ENCODE measurements at regions not wholly inside any gene's neighbourhood (a gene's known extent, or its start where the extent isn't known, plus 50 kb on each side); places are given as distances from the start of the nearest gene placed in this dataset.
"Not testable (repeated sequence)": the region's sequence is repeated elsewhere in the genome, so short reads cannot be mapped to it uniquely, and the experiment has no call there.

DNA sequence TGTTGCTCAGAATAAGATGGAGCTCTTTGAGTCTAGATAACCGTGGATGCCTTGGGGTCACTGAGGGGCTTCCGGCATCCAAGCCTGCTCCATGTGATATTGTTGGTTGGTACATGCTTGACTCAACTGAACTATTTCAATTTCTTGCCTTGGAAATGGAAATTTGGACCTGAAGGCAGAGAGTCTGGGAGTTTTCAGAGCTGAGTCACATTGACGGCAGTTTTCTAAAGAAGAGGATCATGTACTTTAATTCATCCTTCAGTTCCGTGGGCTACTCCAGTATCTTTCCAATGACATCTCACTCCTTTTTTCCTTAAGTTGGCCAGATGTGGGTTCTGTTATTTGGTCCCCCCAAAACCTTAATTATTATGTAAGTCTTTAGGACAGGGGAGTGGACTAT, 100.5 kb downstream of the MFAP3L start:
- Histone ChIP-seq H3K4me3 (no peak overlapping the region), H3K27me3 (no peaks in the 10 kb centered on the region), H3K27ac (no peak overlapping the region), H3K36me3 (no peaks in the 10 kb centered on the region), H3K4me1 (no peaks in the 10 kb centered on the region), H3K9me3 (no peaks in the 10 kb centered on the region)
- TF ChIP-seq, protein P1, sequence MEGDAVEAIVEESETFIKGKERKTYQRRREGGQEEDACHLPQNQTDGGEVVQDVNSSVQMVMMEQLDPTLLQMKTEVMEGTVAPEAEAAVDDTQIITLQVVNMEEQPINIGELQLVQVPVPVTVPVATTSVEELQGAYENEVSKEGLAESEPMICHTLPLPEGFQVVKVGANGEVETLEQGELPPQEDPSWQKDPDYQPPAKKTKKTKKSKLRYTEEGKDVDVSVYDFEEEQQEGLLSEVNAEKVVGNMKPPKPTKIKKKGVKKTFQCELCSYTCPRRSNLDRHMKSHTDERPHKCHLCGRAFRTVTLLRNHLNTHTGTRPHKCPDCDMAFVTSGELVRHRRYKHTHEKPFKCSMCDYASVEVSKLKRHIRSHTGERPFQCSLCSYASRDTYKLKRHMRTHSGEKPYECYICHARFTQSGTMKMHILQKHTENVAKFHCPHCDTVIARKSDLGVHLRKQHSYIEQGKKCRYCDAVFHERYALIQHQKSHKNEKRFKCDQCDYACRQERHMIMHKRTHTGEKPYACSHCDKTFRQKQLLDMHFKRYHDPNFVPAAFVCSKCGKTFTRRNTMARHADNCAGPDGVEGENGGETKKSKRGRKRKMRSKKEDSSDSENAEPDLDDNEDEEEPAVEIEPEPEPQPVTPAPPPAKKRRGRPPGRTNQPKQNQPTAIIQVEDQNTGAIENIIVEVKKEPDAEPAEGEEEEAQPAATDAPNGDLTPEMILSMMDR (IDR thresholded peaks at IDR 0.05) = no peak
- TF ChIP-seq EP300 (IDR thresholded peaks at IDR 0.05) = no peak
- no peak for TF ChIP-seq POLR2A (IDR thresholded peaks at IDR 0.05)
- TF ChIP-seq POLR2AphosphoS5 (IDR thresholded peaks at IDR 0.05) = no peak
- intact Hi-C loops (cut with DNase I; ENCODE audit: low total_unique reads) = no loop called here
- no peak for DNase-seq
- WGBS, 5 donors = 80 to 92% (median 85%) methylated on average over 4 of the region's 4 CpGs

DNA sequence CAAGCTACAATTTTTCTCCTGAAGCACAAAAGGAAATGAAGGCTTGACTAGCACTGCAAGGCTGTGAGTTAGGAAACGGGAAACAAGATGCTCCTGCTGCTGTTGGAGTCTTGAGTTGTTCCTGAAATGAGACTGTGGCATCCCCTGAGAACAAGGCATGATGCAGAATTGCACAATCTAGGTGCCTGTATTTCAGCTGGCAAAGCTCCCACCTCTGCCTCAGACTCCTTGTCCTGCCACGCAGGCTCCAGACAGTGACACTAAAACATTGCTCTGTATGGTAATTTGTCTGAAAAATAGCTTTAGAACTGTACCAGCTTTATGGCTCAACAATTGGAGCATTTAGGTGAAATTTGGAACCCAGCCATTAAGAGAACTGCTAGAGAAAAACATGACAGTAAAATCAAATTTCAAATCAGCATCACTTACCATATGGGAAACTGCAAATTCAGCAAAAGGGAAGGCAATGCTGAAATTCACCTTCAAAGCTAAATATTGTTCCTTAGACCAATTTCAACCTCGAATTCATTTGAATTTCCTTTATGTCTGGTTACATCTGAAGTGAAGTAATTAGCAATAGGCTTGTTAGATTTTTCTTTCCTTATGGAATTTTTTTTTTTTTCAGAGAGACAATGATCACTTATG, 103.4 kb downstream of the MFAP3L start:
- 31 to 63% (median 55%) methylated on average over 3 of the region's 3 CpGs for WGBS, 5 donors
- no peaks in the 10 kb centered on the region for H3K4me1 ChIP-seq
- H3K36me3 ChIP-seq = no peaks in the 10 kb centered on the region
- peaks cover 0 to 2% (median 0%) of the 10 kb centered on the region in 4 donors for H3K9me3 ChIP-seq
- H3K4me3 ChIP-seq = no peak overlapping the region
- DNase-seq = no peak
- intact Hi-C loops (cut with DNase I; ENCODE audit: low total_unique reads) = no loop called here
- no peaks in the 10 kb centered on the region for H3K27me3 ChIP-seq
- TF ChIP-seq EP300 (IDR thresholded peaks at IDR 0.05) = no peak
- TF ChIP-seq POLR2AphosphoS5 (IDR thresholded peaks at IDR 0.05) = no peak
- TF ChIP-seq, protein P1 (IDR thresholded peaks at IDR 0.05) = no peak
- TF ChIP-seq POLR2A (IDR thresholded peaks at IDR 0.05) = no peak
- no peak overlapping the region for H3K27ac ChIP-seq

DNA sequence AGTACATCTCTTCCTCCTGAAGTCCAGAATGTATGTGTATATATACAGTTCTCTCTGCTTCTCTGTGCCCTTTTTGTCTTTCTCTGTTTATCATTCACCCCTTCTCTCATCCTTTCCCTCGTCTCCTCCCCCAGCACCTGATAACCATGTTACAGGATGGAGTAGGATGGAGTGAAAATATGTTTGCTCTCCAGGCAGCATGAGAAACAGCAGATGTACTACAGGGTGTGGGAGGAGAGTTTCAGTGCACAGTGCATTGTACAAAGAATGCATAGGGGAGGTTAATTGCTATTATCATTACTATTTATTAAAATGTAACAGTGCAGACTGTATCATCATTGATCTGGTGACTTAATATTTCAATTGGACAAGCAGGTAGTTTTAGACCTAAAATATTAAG, 104.5 kb downstream of the MFAP3L start:
- Histone ChIP-seq H3K27ac (no peak overlapping the region), H3K36me3 (no peaks in the 10 kb centered on the region), H3K4me3 (no peak overlapping the region), H3K4me1 (no peaks in the 10 kb centered on the region), H3K9me3 (peaks cover 0 to 12% (median 4%) of the 10 kb centered on the region in 4 donors), H3K27me3 (no peaks in the 10 kb centered on the region)
- 14 to 35% (median 23%) methylated on average over 1 of the region's 1 CpG for WGBS, 5 donors
- no peak for DNase-seq
- intact Hi-C loops (cut with DNase I; ENCODE audit: low total_unique reads) = no loop called here
- TF ChIP-seq EP300 (IDR thresholded peaks at IDR 0.05) (no peak), POLR2AphosphoS5 (IDR thresholded peaks at IDR 0.05) (no peak)

DNA sequence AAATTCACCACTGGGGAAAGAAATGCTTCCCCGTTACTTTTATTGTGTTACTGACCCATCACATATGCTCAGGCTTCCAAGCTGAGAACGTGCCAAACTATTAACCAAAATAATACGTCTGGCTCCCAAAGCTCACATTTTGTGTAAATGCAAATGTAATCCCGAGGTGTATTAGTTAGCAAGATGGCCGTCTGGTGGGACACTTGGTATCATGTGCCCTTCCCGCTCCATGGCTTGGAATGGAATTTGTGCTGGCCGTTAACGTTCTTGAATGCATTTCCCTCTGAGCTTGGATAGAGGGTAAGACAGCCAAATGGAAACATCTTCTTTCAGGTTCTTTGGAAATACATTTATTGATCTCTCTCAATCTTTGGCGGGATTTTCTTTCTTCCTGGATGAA, 105.0 kb downstream of the MFAP3L start:
- peaks cover 0 to 17% (median 6%) of the 10 kb centered on the region in 4 donors for H3K9me3 ChIP-seq
- no peaks in the 10 kb centered on the region for H3K4me1 ChIP-seq
- H3K27me3 ChIP-seq = no peaks in the 10 kb centered on the region
- TF ChIP-seq POLR2AphosphoS5 (IDR thresholded peaks at IDR 0.05) (no peak), EP300 (IDR thresholded peaks at IDR 0.05) (no peak), POLR2A (IDR thresholded peaks at IDR 0.05) (no peak)
- TF ChIP-seq, protein P1 (IDR thresholded peaks at IDR 0.05) = no peak
- no peak overlapping the region for H3K27ac ChIP-seq
- WGBS, 5 donors = 75 to 85% (median 83%) methylated on average over 9 of the region's 9 CpGs
- no peaks in the 10 kb centered on the region for H3K36me3 ChIP-seq
- intact Hi-C loops (cut with DNase I; ENCODE audit: low total_unique reads) = no loop called here
- DNase-seq = no peak
- no peak overlapping the region for H3K4me3 ChIP-seq

DNA sequence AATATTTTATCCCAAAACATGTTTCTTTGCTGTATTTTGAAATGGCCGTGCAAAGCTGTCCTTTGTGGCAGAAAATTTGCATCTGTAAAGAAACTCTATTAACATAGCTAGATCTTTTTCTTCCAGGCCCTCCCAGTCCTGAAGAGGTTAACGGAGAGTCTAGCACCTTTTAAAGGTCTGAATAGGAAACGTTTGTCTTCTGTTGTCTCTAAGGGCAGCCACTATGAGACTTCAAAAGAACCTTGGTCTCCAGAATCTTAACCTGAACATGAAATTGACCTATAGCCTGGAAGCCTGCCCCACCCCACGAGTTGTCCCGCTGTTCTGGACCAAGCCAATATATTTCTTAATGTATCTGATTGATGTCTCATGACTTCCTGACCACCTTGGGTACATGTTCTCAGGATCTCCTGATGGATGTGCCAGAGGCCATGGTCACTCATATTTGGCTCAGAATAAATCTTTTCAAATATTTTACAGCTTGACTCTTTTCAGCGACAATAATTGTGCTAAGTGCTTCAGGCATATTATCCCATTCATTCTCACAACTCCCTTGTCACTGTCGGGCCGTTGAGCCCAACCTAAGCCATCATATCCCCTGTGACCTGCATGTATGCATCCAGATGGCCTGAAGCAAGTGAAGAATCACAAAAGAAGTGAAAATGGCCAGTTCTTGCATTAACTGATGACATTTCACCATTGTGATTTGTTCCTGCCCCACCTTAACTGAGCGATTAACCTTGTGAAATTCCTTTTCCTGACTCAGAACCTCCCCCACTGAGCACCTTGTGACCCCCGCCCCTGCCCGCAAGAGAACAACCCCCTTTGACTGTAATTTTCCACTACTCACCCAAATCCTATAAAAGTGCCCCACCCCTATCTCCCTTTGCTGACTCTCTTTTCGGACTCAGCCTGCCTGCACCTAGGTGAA, 106.7 kb downstream of the MFAP3L start:
- H3K36me3 ChIP-seq; H3K27ac ChIP-seq; DNase-seq; H3K27me3 ChIP-seq; H3K4me3 ChIP-seq; H3K4me1 ChIP-seq; intact Hi-C loops (cut with DNase I; ENCODE audit: low total_unique reads): not testable (repeated sequence)
- 37 to 72% (median 65%) methylated on average over 12 of the region's 12 CpGs for WGBS, 5 donors
- peaks cover 0 to 18% (median 6%) of the 10 kb centered on the region in 4 donors for H3K9me3 ChIP-seq
